ENCODE measurements at regions not wholly inside any gene's neighbourhood (a gene's known extent, or its start where the extent isn't known, plus 50 kb on each side); places are given as distances from the start of the nearest gene placed in this dataset.

DNA sequence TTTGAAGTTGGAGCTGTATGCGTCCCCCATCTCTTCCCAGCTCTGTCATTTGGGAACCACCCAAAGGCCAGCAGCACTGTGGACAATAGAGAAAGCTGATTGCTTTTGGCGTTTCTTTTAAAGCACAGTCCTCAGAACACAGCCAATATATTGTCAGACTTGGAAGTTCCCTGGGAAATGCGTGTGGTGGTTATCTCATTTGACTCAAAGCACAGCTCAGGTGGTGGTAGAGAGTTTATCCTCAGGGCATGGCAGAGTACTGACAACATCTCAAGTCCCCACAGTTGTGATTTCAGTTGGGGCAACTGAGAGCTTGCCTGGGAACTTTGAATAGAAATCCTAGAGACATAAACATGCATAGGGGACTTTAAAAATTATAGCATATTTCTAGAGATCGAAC, 601.3 kb downstream of the ETS1 start:
- TF ChIP-seq, protein P1, sequence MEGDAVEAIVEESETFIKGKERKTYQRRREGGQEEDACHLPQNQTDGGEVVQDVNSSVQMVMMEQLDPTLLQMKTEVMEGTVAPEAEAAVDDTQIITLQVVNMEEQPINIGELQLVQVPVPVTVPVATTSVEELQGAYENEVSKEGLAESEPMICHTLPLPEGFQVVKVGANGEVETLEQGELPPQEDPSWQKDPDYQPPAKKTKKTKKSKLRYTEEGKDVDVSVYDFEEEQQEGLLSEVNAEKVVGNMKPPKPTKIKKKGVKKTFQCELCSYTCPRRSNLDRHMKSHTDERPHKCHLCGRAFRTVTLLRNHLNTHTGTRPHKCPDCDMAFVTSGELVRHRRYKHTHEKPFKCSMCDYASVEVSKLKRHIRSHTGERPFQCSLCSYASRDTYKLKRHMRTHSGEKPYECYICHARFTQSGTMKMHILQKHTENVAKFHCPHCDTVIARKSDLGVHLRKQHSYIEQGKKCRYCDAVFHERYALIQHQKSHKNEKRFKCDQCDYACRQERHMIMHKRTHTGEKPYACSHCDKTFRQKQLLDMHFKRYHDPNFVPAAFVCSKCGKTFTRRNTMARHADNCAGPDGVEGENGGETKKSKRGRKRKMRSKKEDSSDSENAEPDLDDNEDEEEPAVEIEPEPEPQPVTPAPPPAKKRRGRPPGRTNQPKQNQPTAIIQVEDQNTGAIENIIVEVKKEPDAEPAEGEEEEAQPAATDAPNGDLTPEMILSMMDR (IDR thresholded peaks at IDR 0.05): no peak
- Mint-ChIP-seq H3K4me3 (ENCODE audit: unreplicated experiment) (no peak overlapping the region), H3K4me1 (ENCODE audit: low read depth) (no peaks in the 10 kb centered on the region), H3K27ac (ENCODE audit: unreplicated experiment) (no peak overlapping the region), H3K36me3 (ENCODE audit: low read depth) (peaks cover 2% of the 10 kb centered on the region), H3K27me3 (ENCODE audit: low read depth) (no peaks in the 10 kb centered on the region), H3K9me3 (ENCODE audit: low read depth) (peaks cover 18% of the 10 kb centered on the region)
- no peak for DNase-seq (ENCODE audit: low spot score)

- TF ChIP-seq, protein P1 (IDR thresholded peaks at IDR 0.05): no peak
- Mint-ChIP-seq H3K36me3 (ENCODE audit: low read depth) (peaks cover 7% of the 10 kb centered on the region), H3K9me3 (ENCODE audit: low read depth) (peaks cover 25% of the 10 kb centered on the region), H3K4me1 (ENCODE audit: low read depth) (no peaks in the 10 kb centered on the region), H3K27ac (ENCODE audit: unreplicated experiment) (no peak overlapping the region), H3K4me3 (ENCODE audit: unreplicated experiment) (no peak overlapping the region), H3K27me3 (ENCODE audit: low read depth) (no peaks in the 10 kb centered on the region)
- no peak for DNase-seq (ENCODE audit: low spot score)
Observed at GRCh38 chr11:127972816-127973215, 614.5 kb downstream of the ETS1 start.

DNA sequence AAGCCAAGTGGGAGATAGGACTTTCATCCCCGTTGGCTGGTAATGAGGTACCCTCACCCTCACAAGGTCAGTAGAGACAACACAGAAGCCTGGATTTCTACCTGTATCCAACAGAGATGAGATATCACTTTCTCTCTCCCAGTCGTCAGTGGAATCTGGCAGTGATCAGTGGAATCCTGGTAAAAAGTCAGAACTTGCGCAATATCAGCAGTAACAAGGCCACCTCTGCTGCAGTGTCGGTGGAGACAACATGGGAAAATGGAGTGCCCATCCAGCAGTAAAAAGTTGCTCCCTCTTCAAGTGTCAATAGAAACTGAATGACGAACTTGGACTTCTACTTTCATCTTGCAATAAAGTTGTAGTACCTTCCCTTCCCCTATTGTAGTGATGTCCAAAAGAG, 615.9 kb downstream of the ETS1 start:
- Mint-ChIP-seq H3K9me3 (ENCODE audit: low read depth) (peaks cover 19% of the 10 kb centered on the region), H3K4me3 (ENCODE audit: unreplicated experiment) (no peak overlapping the region), H3K36me3 (ENCODE audit: low read depth) (peaks cover 4% of the 10 kb centered on the region), H3K27ac (ENCODE audit: unreplicated experiment) (no peak overlapping the region), H3K4me1 (ENCODE audit: low read depth) (peaks cover 2% of the 10 kb centered on the region), H3K27me3 (ENCODE audit: low read depth) (no peaks in the 10 kb centered on the region)
- DNase-seq (ENCODE audit: low spot score): no peak
- TF ChIP-seq, protein P1 (IDR thresholded peaks at IDR 0.05): no peak

DNA sequence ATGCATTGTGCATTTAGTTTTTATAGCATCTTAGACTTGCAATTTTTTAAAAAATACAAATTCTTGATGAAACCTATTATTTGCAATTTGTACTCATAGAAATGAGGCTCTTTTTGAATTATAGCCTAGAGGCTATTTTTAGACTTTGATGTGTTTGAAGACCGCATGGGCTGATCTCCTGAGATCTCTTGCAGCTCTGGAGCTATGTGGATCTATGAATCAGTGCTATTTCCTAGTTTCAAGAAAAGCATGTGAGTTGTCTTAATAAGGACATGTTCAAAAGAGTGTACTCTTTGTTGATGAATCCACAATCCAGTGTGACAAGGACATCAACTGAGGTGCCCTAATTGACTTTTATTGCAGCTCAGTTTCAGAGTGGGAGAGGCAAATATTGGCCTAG, 620.5 kb downstream of the ETS1 start:
- no peak overlapping the region for H3K27ac Mint-ChIP-seq (ENCODE audit: unreplicated experiment)
- no peaks in the 10 kb centered on the region for H3K27me3 Mint-ChIP-seq (ENCODE audit: low read depth)
- H3K4me1 Mint-ChIP-seq (ENCODE audit: low read depth): peaks cover 7% of the 10 kb centered on the region
- TF ChIP-seq, protein P1 (IDR thresholded peaks at IDR 0.05): no peak
- no peak overlapping the region for H3K4me3 Mint-ChIP-seq (ENCODE audit: unreplicated experiment)
- H3K9me3 Mint-ChIP-seq (ENCODE audit: low read depth): peaks cover 7% of the 10 kb centered on the region
- no peak for DNase-seq (ENCODE audit: low spot score)
- H3K36me3 Mint-ChIP-seq (ENCODE audit: low read depth): no peaks in the 10 kb centered on the region

DNA sequence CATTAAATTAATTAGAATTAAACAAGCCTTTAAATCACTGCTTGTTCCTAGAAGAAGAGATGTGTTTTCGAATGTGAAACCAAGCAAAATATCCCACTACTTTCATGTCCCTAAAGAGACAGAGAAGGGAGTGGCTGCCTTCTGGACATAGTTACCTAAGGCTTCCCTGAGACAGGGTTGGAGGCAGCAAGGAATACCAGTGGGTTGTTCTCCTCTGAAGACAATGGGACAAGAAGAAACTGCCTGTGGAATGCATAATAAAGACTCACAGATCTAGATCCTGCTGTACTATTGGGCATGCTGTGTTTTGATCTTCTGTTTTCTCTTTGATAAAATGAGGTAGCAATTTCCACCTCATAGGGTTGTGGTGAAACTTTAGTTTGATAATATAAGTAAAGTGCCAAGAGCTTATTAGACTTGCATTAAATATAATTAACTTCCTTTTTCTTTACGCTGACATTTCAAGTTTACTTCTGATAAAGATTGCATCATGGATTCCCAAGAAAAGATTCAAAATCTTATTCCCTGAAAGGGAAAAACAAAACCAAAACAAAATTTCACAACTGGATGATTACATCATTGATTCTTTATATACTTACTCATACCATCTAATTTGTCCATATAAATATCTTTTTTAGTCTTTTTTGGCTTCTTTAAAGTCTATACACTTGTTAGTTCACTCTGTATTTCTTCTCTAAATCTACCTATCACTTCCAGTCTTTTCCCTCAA, 621.3 kb downstream of the ETS1 start:
- no peaks in the 10 kb centered on the region for H3K27me3 Mint-ChIP-seq (ENCODE audit: low read depth)
- DNase-seq (ENCODE audit: low spot score): no peak
- H3K4me1 Mint-ChIP-seq (ENCODE audit: low read depth): peaks cover 7% of the 10 kb centered on the region
- no peak overlapping the region for H3K27ac Mint-ChIP-seq (ENCODE audit: unreplicated experiment)
- no peak overlapping the region for H3K4me3 Mint-ChIP-seq (ENCODE audit: unreplicated experiment)
- H3K9me3 Mint-ChIP-seq (ENCODE audit: low read depth): peaks cover 5% of the 10 kb centered on the region
- TF ChIP-seq, protein P1 (IDR thresholded peaks at IDR 0.05): no peak
- no peaks in the 10 kb centered on the region for H3K36me3 Mint-ChIP-seq (ENCODE audit: low read depth)
